ENCODE measurements at regions not wholly inside any gene's neighbourhood (a gene's known extent, or its start where the extent isn't known, plus 50 kb on each side); places are given as distances from the start of the nearest gene placed in this dataset.

GRCh38 chr13:59521549-59521948 lies 642.2 kb downstream of the DIAPH3 start:
- TF ChIP-seq CTCF (IDR thresholded peaks at IDR 0.05; ENCODE audit: poor library complexity) (no peak), EZH2 (IDR thresholded peaks at IDR 0.05; ENCODE audit: borderline replicate concordance) (no peak)

All from hepatocyte (in vitro differentiated cells).